ENCODE measurements at regions not wholly inside any gene's neighbourhood (a gene's known extent, or its start where the extent isn't known, plus 50 kb on each side); places are given as distances from the start of the nearest gene placed in this dataset.

GRCh38 chr7:26500749-26501352 is 209.2 kb downstream of the SNX10 start:
- intact Hi-C loops (cut with DNase I; ENCODE audit: low total_unique reads) = loop anchor here (10.0 kb wide), 1 partner anchor 126 kb away; no protein-coding TSS in a partner anchor
- DNase-seq = no peak
- TF ChIP-seq POLR2A (IDR thresholded peaks at IDR 0.05) (no peak), POLR2AphosphoS5 (IDR thresholded peaks at IDR 0.05) (no peak)
- TF ChIP-seq, protein P1, sequence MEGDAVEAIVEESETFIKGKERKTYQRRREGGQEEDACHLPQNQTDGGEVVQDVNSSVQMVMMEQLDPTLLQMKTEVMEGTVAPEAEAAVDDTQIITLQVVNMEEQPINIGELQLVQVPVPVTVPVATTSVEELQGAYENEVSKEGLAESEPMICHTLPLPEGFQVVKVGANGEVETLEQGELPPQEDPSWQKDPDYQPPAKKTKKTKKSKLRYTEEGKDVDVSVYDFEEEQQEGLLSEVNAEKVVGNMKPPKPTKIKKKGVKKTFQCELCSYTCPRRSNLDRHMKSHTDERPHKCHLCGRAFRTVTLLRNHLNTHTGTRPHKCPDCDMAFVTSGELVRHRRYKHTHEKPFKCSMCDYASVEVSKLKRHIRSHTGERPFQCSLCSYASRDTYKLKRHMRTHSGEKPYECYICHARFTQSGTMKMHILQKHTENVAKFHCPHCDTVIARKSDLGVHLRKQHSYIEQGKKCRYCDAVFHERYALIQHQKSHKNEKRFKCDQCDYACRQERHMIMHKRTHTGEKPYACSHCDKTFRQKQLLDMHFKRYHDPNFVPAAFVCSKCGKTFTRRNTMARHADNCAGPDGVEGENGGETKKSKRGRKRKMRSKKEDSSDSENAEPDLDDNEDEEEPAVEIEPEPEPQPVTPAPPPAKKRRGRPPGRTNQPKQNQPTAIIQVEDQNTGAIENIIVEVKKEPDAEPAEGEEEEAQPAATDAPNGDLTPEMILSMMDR (IDR thresholded peaks at IDR 0.05 in 8 of 11, conservative IDR thresholded peaks at IDR 0.05 in 3 of 11) = peak in 10 of 11 experiments; percentile 5 to 57 (median 40)
- H3K27me3 ChIP-seq (replicated peaks in 1 of 7) = no peaks in the 10 kb centered on the region
- H3K36me3 ChIP-seq = no peaks in the 10 kb centered on the region
- no peak overlapping the region for H3K4me3 ChIP-seq
- 59 to 78% (median 67%) methylated on average over 6 of the region's 6 CpGs for WGBS, 5 donors
- H3K4me1 ChIP-seq = no peaks in the 10 kb centered on the region
- no peaks in the 10 kb centered on the region for H3K9me3 ChIP-seq
- no peak overlapping the region for H3K27ac ChIP-seq

DNA sequence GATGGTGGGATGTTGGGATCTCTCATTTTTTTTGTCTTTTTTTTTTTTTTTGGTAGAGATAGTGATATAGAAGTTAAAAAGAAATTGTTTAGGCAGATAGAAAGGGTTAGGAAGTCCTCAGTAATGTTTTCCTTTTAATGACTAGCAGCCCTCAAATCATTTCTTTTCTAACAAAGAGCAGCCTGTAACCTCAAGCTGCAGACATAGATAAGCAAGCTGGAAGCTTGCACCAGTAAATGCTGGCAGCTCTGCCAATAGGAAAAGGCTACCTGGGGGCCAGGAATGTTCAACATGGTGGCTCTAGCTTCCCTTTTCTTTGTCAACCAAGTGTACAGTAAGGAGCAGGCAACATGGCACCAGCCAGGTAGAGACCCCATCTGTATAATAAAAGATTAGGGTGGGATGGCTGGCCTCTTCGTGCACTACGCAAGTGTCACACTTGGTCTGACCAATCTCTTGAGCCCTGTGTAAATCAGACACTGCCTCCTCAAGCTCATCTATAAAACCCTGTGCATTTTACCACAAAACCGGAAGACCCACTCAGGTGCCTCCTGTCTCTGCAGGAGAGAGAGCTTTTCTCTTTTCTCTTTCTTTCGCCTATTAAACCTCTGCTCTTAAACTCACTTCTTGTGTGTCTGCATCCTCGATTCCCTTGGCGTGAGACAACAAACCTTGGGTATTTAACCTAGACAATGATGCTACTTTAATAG is 212.9 kb downstream of the SNX10 start:
- Histone ChIP-seq H3K4me1 (no peaks in the 10 kb centered on the region), H3K9me3 (no peaks in the 10 kb centered on the region), H3K4me3 (no peak overlapping the region), H3K27ac (no peak overlapping the region), H3K36me3 (no peaks in the 10 kb centered on the region), H3K27me3 (replicated peaks in 1 of 7) (no peaks in the 10 kb centered on the region)
- TF ChIP-seq, protein P1 (IDR thresholded peaks at IDR 0.05 in 8 of 11, conservative IDR thresholded peaks at IDR 0.05 in 3 of 11) = no peak
- TF ChIP-seq POLR2AphosphoS5 (IDR thresholded peaks at IDR 0.05) (no peak), POLR2A (IDR thresholded peaks at IDR 0.05) (no peak)
- intact Hi-C loops (cut with DNase I; ENCODE audit: low total_unique reads) = loop anchor here (10.0 kb wide), 1 partner anchor 130 kb away; no protein-coding TSS in a partner anchor
- DNase-seq = no peak
- WGBS, 5 donors = 82 to 93% (median 85%) methylated on average over 6 of the region's 6 CpGs

DNA sequence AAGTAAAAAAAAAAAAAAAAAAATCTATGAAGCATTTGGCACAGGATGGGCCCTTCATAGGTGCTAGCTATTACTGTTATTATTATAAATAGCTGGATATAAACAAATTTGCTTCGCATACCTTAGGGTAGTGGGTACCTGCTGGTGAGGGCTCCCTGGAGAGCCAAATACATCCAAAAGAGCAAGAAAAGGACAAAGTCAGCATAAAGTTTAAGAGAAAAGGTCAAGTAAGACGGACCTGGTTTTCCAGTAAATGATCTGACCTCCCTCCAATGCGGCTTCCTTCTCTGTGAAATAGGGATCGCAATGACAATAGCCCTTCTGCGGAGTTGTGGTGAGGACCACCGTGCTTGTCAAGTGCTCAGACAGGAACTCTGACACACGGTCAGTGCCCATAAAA is 214.5 kb downstream of the SNX10 start:
- Histone ChIP-seq H3K9me3 (no peaks in the 10 kb centered on the region), H3K4me3 (no peak overlapping the region), H3K4me1 (no peaks in the 10 kb centered on the region), H3K36me3 (no peaks in the 10 kb centered on the region), H3K27me3 (replicated peaks in 1 of 7) (no peaks in the 10 kb centered on the region), H3K27ac (no peak overlapping the region)
- 86 to 93% (median 88%) methylated on average over 7 of the region's 7 CpGs for whole genome bisulfite sequencing, 5 donors
- intact Hi-C loops (cut with DNase I; ENCODE audit: low total_unique reads) = loop anchor here (10.0 kb wide), 1 partner anchor 131 kb away; no protein-coding TSS in a partner anchor
- no peak for TF ChIP-seq POLR2A (IDR thresholded peaks at IDR 0.05)
- TF ChIP-seq, protein P1 (IDR thresholded peaks at IDR 0.05 in 8 of 11, conservative IDR thresholded peaks at IDR 0.05 in 3 of 11) = no peak
- DNase-seq = no peak

All from spleen (tissue), 11 donors.